Activated T-cell treated with anti-CD3 and anti-CD28 coated beads for 48 hours (primary cell): ENCODE measurements at regions not wholly inside any gene's neighbourhood (a gene's known extent, or its start where the extent isn't known, plus 50 kb on each side); places are given as distances from the start of the nearest gene placed in this dataset.

Source experiments
- DNase-seq: peaks from one replicate; pipeline ENCODE4 v3.0.0-alpha.2; 2020; ENCODE audit warnings: low read depth

GRCh38 chr11:116557282-116557681 lies 215.5 kb downstream of the BUD13 start:
- no peak for DNase-seq

GRCh38 chr11:116556483-116556882 lies 216.3 kb downstream of the BUD13 start:
- DNase-seq = no peak

- DNase-seq = no peak
Observed at GRCh38 chr11:116553482-116553881, 219.3 kb downstream of the BUD13 start.

GRCh38 chr11:116551576-116551975 lies 221.2 kb downstream of the BUD13 start:
- no peak for DNase-seq

- DNase-seq = no peak
Observed at GRCh38 chr11:116548256-116548655, 224.5 kb downstream of the BUD13 start.

- no peak for DNase-seq
Observed at GRCh38 chr11:116547571-116547970, 225.2 kb downstream of the BUD13 start.

- DNase-seq = no peak
Observed at GRCh38 chr11:116545912-116546311, 226.9 kb downstream of the BUD13 start.

GRCh38 chr11:116544721-116545120 lies 228.1 kb downstream of the BUD13 start:
- DNase-seq = no peak

GRCh38 chr11:116543911-116544475 lies 228.8 kb downstream of the BUD13 start:
- DNase-seq = no peak

GRCh38 chr11:116543099-116543498 lies 229.7 kb downstream of the BUD13 start:
- DNase-seq = no peak

GRCh38 chr11:116542406-116542805 lies 230.4 kb downstream of the BUD13 start:
- no peak for DNase-seq

GRCh38 chr11:116541460-116541859 lies 231.3 kb downstream of the BUD13 start:
- DNase-seq = no peak

- no peak for DNase-seq
Observed at GRCh38 chr11:116540645-116541304, 232.0 kb downstream of the BUD13 start.

GRCh38 chr11:116539836-116540418 lies 232.9 kb downstream of the BUD13 start:
- no peak for DNase-seq

GRCh38 chr11:116539211-116539610 lies 233.6 kb downstream of the BUD13 start:
- DNase-seq = no peak

- DNase-seq = no peak
Observed at GRCh38 chr11:116538677-116539076, 234.1 kb downstream of the BUD13 start.

- DNase-seq = no peak
Observed at GRCh38 chr11:116537709-116538108, 235.1 kb downstream of the BUD13 start.

- no peak for DNase-seq
Observed at GRCh38 chr11:116537121-116537520, 235.7 kb downstream of the BUD13 start.

GRCh38 chr11:116536416-116536815 lies 236.4 kb downstream of the BUD13 start:
- DNase-seq = no peak

- DNase-seq = no peak
Observed at GRCh38 chr11:116535994-116536393, 236.8 kb downstream of the BUD13 start.

GRCh38 chr11:116535120-116535519 lies 237.7 kb downstream of the BUD13 start:
- no peak for DNase-seq

GRCh38 chr11:116534270-116534975 lies 238.4 kb downstream of the BUD13 start:
- no peak for DNase-seq

GRCh38 chr11:116533186-116533825 lies 239.5 kb downstream of the BUD13 start:
- no peak for DNase-seq
